HG03139 (cell line): ENCODE measurements at regions not wholly inside any gene's neighbourhood (a gene's known extent, or its start where the extent isn't known, plus 50 kb on each side); places are given as distances from the start of the nearest gene placed in this dataset.
"Not testable (repeated sequence)": the region's sequence is repeated elsewhere in the genome, so short reads cannot be mapped to it uniquely, and the experiment has no call there.

Source experiments
- ATAC-seq: cut with Tn5 transposase; IDR thresholded peaks from one replicate; pipeline ENCODE4 v1.9.1; 2021; ENCODE audit not compliant: unreplicated experiment

- no peak for ATAC-seq
Observed at GRCh38 chr9:115300874-115301273, 182.9 kb upstream of the TNC start.

GRCh38 chr9:115301581-115301980, 183.6 kb upstream of the TNC start:
- ATAC-seq: no peak

- no peak for ATAC-seq
Observed at GRCh38 chr9:115305543-115305942, 187.6 kb upstream of the TNC start.

GRCh38 chr9:115306865-115307264, 188.9 kb upstream of the TNC start:
- no peak for ATAC-seq

DNA sequence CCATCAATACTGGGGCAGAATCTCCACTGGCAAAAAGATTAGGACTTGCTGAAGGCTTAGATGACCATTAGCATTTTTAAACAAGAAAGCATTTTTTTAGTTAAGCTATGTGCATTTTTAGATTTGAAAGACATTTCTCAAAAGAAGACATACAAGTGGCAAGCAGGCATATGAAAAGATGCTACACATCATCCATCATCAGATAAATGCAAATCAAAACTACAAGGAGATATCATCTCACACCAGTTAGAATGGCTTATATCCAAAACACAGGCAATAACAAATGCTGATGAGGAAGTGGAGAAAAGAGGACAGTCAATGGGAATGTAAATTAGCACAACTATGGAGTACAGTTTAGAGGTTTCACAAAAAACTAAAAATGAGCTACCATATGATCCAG, 195.6 kb upstream of the TNC start:
- no peak for ATAC-seq

GRCh38 chr9:115326461-115326860, 208.5 kb upstream of the TNC start:
- no peak for ATAC-seq

- no peak for ATAC-seq
Observed at GRCh38 chr9:115327436-115328122, 209.6 kb upstream of the TNC start.

DNA sequence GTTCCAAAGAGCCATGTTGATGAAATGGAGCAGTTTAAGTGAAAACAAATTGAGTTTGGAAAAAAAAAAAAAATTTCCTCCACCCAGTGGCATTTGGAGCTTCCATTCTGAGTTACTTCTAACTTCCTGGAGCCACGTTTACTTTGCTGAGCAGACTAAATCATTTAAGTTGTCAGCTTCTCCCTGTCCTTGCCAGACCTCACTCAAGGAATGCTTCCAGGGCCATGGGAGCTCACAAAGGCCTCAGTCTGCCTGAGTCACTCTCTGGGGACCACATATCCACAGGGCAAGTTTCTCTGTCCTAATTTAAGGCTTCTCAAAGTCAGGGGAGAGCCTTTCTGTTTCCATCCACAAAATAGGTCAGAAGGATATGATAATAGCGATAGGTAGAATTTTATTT, 210.3 kb upstream of the TNC start:
- no peak for ATAC-seq

- ATAC-seq: no peak
Observed at GRCh38 chr9:115328677-115329076, 210.7 kb upstream of the TNC start.

- no peak for ATAC-seq
Observed at GRCh38 chr9:115333277-115334070, 215.5 kb upstream of the TNC start.

- no peak for ATAC-seq
Observed at GRCh38 chr9:115335439-115335838, 217.5 kb upstream of the TNC start.

DNA sequence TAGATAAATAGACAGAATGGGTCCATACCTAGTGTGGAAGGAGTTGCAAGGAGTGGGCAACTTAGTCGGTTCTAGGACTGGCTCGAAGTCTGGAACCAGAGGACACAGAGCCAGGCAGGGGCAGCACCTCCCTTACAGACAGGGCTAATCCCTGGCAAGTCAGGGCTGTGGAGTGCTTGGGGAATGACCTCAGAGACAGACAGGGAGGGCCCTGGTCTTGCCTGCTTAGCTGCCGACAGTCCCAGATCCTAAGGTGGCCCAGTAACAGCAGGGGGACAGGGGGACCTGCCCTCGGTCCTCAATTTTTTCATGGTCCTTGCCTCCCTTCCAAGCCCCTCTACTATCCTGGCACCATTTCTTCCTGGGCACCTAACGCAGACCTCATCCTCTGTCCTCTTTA, 222.4 kb upstream of the TNC start:
- ATAC-seq: no peak

GRCh38 chr9:115341426-115341825, 223.5 kb upstream of the TNC start:
- ATAC-seq: no peak

- ATAC-seq: not testable (repeated sequence)
Observed at GRCh38 chr9:115347776-115348175, 229.8 kb upstream of the TNC start.

GRCh38 chr9:115348936-115349335, 231.0 kb upstream of the TNC start:
- not testable (repeated sequence) for ATAC-seq

GRCh38 chr9:115349542-115349941, 231.6 kb upstream of the TNC start:
- ATAC-seq: no peak

DNA sequence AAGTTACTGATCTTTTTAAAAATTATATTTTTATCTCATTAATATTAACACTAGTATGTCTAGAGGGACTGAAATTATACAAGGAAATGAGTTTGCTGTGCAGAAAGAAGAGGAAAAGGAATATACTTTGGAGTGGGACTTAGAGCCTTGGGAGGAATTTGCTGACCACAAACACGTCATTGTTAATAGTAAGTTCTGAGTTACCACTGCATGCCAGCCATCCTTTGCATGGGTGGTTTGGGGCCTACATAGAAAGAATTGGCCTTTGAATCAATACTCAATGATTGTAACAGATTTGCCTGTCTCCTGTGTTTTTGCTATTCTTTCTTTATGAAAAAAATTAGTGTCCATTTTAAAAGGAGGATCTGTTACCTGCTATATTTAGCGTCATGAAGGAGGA, 232.6 kb upstream of the TNC start:
- no peak for ATAC-seq

GRCh38 chr9:115353681-115354080, 235.7 kb upstream of the TNC start:
- ATAC-seq: no peak

GRCh38 chr9:115357821-115358220, 239.9 kb upstream of the TNC start:
- ATAC-seq: no peak

GRCh38 chr9:115359017-115359780, 241.2 kb upstream of the TNC start:
- ATAC-seq: no peak

DNA sequence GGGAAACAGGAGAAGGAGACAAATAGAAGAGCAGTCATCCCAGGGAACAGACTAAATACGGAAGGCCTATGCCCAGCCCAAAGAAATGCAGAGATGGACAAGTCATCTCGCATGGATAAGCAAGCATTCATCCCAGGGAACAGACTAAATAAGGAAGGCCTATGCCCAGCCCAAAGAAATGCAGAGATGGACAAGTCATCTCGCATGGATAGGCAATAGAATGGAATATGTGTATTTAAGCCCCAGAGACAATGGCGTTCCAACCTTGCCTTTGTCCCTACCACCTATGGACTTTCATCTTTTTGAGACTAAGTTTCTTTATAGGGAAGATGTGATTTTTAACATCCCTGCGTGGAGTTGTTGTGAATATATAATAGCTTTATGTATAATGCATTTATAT, 242.2 kb upstream of the TNC start:
- no peak for ATAC-seq

DNA sequence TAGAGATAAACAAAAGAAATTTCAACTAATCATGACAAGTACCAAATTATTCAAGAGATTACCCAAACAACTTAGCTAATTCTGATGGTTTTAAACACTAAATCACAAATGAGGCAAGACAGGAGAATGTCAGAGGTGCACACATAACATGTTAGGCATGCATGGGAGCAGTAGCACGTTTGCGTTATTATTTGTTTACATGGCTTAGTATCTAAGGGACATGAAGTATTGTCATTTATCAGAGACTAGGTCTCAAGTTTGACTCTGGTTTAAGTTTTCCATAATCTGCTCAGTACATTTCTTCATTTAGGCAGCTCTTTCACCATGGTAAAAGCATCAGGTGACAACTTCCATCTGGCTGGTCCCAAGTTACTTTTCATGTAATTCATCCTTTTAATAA, 244.1 kb upstream of the TNC start:
- ATAC-seq: no peak
